ENCODE measurements at regions not wholly inside any gene's neighbourhood (a gene's known extent, or its start where the extent isn't known, plus 50 kb on each side); places are given as distances from the start of the nearest gene placed in this dataset.

GRCh38 chr3:145522179-145522578 lies 638.8 kb downstream of the PLOD2 start:
- TF ChIP-seq TAF1 (IDR thresholded peaks at IDR 0.05; ENCODE audit: low read depth): no peak
- TF ChIP-seq NFIC (IDR thresholded peaks at IDR 0.05): no peak
- TF ChIP-seq, protein P1, sequence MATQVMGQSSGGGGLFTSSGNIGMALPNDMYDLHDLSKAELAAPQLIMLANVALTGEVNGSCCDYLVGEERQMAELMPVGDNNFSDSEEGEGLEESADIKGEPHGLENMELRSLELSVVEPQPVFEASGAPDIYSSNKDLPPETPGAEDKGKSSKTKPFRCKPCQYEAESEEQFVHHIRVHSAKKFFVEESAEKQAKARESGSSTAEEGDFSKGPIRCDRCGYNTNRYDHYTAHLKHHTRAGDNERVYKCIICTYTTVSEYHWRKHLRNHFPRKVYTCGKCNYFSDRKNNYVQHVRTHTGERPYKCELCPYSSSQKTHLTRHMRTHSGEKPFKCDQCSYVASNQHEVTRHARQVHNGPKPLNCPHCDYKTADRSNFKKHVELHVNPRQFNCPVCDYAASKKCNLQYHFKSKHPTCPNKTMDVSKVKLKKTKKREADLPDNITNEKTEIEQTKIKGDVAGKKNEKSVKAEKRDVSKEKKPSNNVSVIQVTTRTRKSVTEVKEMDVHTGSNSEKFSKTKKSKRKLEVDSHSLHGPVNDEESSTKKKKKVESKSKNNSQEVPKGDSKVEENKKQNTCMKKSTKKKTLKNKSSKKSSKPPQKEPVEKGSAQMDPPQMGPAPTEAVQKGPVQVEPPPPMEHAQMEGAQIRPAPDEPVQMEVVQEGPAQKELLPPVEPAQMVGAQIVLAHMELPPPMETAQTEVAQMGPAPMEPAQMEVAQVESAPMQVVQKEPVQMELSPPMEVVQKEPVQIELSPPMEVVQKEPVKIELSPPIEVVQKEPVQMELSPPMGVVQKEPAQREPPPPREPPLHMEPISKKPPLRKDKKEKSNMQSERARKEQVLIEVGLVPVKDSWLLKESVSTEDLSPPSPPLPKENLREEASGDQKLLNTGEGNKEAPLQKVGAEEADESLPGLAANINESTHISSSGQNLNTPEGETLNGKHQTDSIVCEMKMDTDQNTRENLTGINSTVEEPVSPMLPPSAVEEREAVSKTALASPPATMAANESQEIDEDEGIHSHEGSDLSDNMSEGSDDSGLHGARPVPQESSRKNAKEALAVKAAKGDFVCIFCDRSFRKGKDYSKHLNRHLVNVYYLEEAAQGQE (IDR thresholded peaks at IDR 0.05; ENCODE audit: low read depth): no peak
- TF ChIP-seq RAD21 (IDR thresholded peaks at IDR 0.05; ENCODE audit: low read depth): no peak
- no peak for TF ChIP-seq YY1 (IDR thresholded peaks at IDR 0.05; ENCODE audit: low read depth)

DNA sequence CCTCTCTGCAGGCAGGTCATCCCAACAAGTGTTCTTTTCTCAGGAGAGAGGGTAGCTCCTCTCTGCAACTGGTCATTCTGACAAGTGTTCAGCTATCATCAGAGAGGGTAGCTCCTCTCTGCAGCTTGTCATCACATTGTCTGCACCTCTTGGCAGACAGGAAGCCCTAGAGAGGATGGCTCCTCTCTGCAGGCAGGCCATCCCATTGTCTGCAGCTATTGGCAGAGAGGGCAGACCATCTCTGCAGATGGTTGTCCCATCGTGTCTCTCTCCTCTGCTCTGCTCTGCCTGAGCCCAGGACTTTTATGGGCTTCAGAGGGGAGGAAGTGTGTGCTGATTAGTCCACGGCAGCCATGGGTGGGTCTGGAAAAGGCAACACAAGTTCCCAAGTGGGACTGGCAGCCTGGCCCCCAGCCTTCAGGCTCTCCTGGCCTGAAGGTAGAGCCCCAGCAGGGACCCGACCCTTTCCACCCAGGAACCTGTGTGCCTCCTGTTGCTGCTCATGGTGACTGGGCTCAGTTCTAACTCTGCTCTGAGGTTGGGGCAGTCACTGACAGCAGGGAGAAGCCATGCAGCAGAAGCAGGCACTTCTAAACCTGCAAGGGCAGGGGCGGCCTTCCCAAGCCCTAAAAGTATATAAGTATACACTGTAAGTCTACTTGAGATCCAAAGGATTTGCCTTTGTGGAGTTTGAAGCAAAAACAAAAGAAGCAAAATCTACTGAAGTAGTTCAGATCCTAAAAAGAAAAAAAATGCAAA lies 637.9 kb downstream of the PLOD2 start:
- no peak for TF ChIP-seq YY1 (IDR thresholded peaks at IDR 0.05; ENCODE audit: low read depth)
- TF ChIP-seq NFIC (IDR thresholded peaks at IDR 0.05): no peak
- TF ChIP-seq TEAD4 (IDR thresholded peaks at IDR 0.05): no peak
- no peak for TF ChIP-seq CEBPB (IDR thresholded peaks at IDR 0.05)
- TF ChIP-seq TAF1 (IDR thresholded peaks at IDR 0.05; ENCODE audit: low read depth): no peak
- no peak for TF ChIP-seq RAD21 (IDR thresholded peaks at IDR 0.05; ENCODE audit: low read depth)
- TF ChIP-seq ZBTB7A (IDR thresholded peaks at IDR 0.05; ENCODE audit: low read depth): no peak
- TF ChIP-seq, protein P2, sequence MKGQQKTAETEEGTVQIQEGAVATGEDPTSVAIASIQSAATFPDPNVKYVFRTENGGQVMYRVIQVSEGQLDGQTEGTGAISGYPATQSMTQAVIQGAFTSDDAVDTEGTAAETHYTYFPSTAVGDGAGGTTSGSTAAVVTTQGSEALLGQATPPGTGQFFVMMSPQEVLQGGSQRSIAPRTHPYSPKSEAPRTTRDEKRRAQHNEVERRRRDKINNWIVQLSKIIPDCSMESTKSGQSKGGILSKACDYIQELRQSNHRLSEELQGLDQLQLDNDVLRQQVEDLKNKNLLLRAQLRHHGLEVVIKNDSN (IDR thresholded peaks at IDR 0.05): no peak
- TF ChIP-seq, protein P1 (IDR thresholded peaks at IDR 0.05; ENCODE audit: low read depth): no peak
- TF ChIP-seq CREB1 (IDR thresholded peaks at IDR 0.05; ENCODE audit: low read depth): no peak
- no peak for TF ChIP-seq TCF12 (IDR thresholded peaks at IDR 0.05; ENCODE audit: low read depth)
- TF ChIP-seq FOXM1 (IDR thresholded peaks at IDR 0.05; ENCODE audit: borderline replicate concordance, low read depth): no peak
- TF ChIP-seq MAX (IDR thresholded peaks at IDR 0.05): no peak
- no peak for TF ChIP-seq EP300 (IDR thresholded peaks at IDR 0.05; ENCODE audit: borderline replicate concordance)
- TF ChIP-seq EGR1 (IDR thresholded peaks at IDR 0.05): no peak

GRCh38 chr3:145531548-145531947 lies 629.4 kb downstream of the PLOD2 start:
- no peak for TF ChIP-seq YY1 (IDR thresholded peaks at IDR 0.05; ENCODE audit: low read depth)
- no peak for TF ChIP-seq EP300 (IDR thresholded peaks at IDR 0.05; ENCODE audit: borderline replicate concordance)
- TF ChIP-seq EGR1 (IDR thresholded peaks at IDR 0.05): no peak
- no peak for TF ChIP-seq MAX (IDR thresholded peaks at IDR 0.05)
- no peak for TF ChIP-seq FOXM1 (IDR thresholded peaks at IDR 0.05; ENCODE audit: borderline replicate concordance, low read depth)
- TF ChIP-seq TEAD4 (IDR thresholded peaks at IDR 0.05): no peak
- TF ChIP-seq TAF1 (IDR thresholded peaks at IDR 0.05; ENCODE audit: low read depth): no peak
- TF ChIP-seq, protein P1 (IDR thresholded peaks at IDR 0.05; ENCODE audit: low read depth): no peak
- no peak for TF ChIP-seq NFIC (IDR thresholded peaks at IDR 0.05)

DNA sequence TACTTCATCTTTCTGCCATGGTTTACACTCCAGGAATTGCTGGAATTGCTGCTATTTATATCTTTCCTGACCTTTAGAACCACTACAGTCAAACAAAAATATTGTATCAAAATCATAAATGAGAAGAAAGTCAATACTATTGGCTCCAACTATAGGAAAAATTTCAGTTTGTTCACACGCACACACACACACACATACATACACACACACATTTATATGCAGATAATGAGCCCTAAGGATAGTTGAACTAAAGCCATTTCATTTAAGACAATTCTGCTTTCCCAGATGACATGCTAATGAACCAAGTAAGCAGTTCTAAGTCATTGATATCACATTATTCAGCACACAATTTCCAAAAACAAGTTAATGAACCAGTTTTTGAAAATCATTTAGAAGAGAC lies 627.3 kb downstream of the PLOD2 start:
- TF ChIP-seq EP300 (IDR thresholded peaks at IDR 0.05; ENCODE audit: borderline replicate concordance) (no peak), FOXM1 (IDR thresholded peaks at IDR 0.05; ENCODE audit: borderline replicate concordance, low read depth) (no peak), CEBPB (IDR thresholded peaks at IDR 0.05) (no peak), TEAD4 (IDR thresholded peaks at IDR 0.05) (no peak), EGR1 (IDR thresholded peaks at IDR 0.05) (no peak), TCF12 (IDR thresholded peaks at IDR 0.05; ENCODE audit: low read depth) (no peak), MAX (IDR thresholded peaks at IDR 0.05) (no peak), TAF1 (IDR thresholded peaks at IDR 0.05; ENCODE audit: low read depth) (no peak)

- TF ChIP-seq TAF1 (IDR thresholded peaks at IDR 0.05; ENCODE audit: low read depth) (no peak), EGR1 (IDR thresholded peaks at IDR 0.05) (no peak), TEAD4 (IDR thresholded peaks at IDR 0.05) (no peak), TCF12 (IDR thresholded peaks at IDR 0.05; ENCODE audit: low read depth) (no peak), CREB1 (IDR thresholded peaks at IDR 0.05; ENCODE audit: low read depth) (no peak), EP300 (IDR thresholded peaks at IDR 0.05; ENCODE audit: borderline replicate concordance) (no peak), CEBPB (IDR thresholded peaks at IDR 0.05) (no peak), YY1 (IDR thresholded peaks at IDR 0.05; ENCODE audit: low read depth) (no peak), NFIC (IDR thresholded peaks at IDR 0.05) (no peak), ZBTB7A (IDR thresholded peaks at IDR 0.05; ENCODE audit: low read depth) (no peak), MAX (IDR thresholded peaks at IDR 0.05) (no peak), RAD21 (IDR thresholded peaks at IDR 0.05; ENCODE audit: low read depth) (no peak), FOXM1 (IDR thresholded peaks at IDR 0.05; ENCODE audit: borderline replicate concordance, low read depth) (no peak)
- TF ChIP-seq, protein P2 (IDR thresholded peaks at IDR 0.05): no peak
- TF ChIP-seq, protein P1 (IDR thresholded peaks at IDR 0.05; ENCODE audit: low read depth): no peak
Measured at GRCh38 chr3:145536461-145536860, 624.5 kb downstream of the PLOD2 start.
